ENCODE measurements at regions not wholly inside any gene's neighbourhood (a gene's known extent, or its start where the extent isn't known, plus 50 kb on each side); places are given as distances from the start of the nearest gene placed in this dataset.

DNA sequence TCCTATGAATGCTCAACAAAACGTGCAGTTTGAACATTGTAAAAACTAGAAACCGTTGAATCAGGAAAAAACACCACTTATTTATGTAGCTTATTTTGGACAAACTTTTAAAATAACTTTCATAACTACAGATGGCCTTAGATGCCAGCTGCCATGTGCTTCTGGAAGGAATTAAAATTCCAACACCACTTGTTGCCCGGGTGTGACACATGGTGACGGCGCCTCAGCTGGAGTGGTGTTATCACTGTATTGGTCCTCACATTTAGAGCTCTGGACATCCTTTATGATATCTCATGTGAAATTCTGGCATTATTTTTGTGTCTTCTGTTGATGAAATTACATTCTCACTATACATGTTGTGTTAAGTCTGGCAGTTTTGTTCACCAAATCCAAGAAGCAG, 211.0 kb downstream of the IPO8 start:
- Mint-ChIP-seq H3K4me1 (no peaks in the 10 kb centered on the region), H3K27ac (no peak overlapping the region)
- intact Hi-C loops (cut with micrococcal nuclease), result no loop called here

DNA sequence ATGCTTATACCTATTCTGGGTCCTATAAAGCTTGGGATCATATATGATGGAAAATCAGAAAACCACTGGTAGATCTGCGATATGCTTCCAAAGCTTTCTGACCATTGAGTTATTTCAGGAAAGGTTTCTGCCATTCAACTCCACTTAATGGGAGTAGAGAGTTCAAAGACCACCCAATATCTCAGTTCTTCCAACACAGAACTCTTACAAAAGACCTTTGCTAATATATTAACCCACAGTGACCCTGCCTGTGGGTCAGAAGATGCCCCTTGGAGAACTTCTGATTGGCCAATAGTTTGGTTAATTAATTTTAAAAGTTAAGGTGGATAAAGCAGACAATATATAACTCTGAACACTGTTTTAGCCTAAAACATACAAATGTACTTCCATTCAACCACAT, 213.0 kb downstream of the IPO8 start:
- WGBS (ENCODE audit: insufficient coverage), result 100% methylated on average over 1 of the region's 1 CpG
- intact Hi-C loops (cut with micrococcal nuclease), result no loop called here
- H3K27ac Mint-ChIP-seq, result no peak overlapping the region

More for the DNA sequence above, 211.0 kb downstream of the IPO8 start:
- Histone ChIP-seq H3K27me3 (ENCODE audit: control insufficient read depth, insufficient read depth, low read length) (no peaks in the 10 kb centered on the region), H3K4me3 (ENCODE audit: low read length) (no peak overlapping the region), H3K9me3 (ENCODE audit: control insufficient read depth, insufficient read depth, low read length) (no peaks in the 10 kb centered on the region), H3K4me1 (ENCODE audit: control insufficient read depth, insufficient read depth, low read length) (no peaks in the 10 kb centered on the region), H3K27ac (ENCODE audit: low read length) (no peak overlapping the region), H3K36me3 (ENCODE audit: control insufficient read depth, insufficient read depth, low read length) (no peaks in the 10 kb centered on the region)
- Mint-ChIP-seq H3K36me3 (no peaks in the 10 kb centered on the region), H3K9me3 (peaks cover 0 to 3% of the 10 kb centered on the region in 2 donors), H3K4me3 (no peak overlapping the region), H3K27me3 (ENCODE audit: low read depth in 2 of 2) (peaks cover 0 to 4% of the 10 kb centered on the region in 2 donors)
- no peak for ATAC-seq
- TF ChIP-seq, protein P1, sequence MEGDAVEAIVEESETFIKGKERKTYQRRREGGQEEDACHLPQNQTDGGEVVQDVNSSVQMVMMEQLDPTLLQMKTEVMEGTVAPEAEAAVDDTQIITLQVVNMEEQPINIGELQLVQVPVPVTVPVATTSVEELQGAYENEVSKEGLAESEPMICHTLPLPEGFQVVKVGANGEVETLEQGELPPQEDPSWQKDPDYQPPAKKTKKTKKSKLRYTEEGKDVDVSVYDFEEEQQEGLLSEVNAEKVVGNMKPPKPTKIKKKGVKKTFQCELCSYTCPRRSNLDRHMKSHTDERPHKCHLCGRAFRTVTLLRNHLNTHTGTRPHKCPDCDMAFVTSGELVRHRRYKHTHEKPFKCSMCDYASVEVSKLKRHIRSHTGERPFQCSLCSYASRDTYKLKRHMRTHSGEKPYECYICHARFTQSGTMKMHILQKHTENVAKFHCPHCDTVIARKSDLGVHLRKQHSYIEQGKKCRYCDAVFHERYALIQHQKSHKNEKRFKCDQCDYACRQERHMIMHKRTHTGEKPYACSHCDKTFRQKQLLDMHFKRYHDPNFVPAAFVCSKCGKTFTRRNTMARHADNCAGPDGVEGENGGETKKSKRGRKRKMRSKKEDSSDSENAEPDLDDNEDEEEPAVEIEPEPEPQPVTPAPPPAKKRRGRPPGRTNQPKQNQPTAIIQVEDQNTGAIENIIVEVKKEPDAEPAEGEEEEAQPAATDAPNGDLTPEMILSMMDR (IDR thresholded peaks at IDR 0.05), result no peak
- WGBS (ENCODE audit: insufficient coverage), result 92% methylated on average over 5 of the region's 5 CpGs
- DNase-seq, result no peak

DNA sequence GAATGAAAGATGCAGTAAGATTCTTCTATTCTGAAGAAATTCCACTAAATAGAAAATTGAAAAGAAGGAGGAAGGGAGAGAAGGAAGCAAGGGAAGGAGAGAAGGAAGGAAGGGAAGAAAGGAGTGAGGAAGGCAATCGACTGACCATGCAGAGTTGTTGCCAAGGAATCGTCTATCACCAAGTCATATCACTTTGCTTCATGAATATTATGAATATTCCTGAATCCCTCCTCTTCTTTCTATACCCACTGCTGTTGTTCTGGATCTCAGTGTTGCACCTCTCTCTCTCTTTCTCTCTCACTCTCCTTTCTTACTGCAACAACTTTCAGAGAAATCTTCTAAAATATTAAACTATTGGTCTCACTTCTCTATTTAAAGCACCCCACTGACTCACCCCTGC, 222.4 kb downstream of the IPO8 start:
- Mint-ChIP-seq H3K27me3 (ENCODE audit: low read depth in 2 of 2) (peaks cover 0 to 2% of the 10 kb centered on the region in 2 donors), H3K9me3 (peaks cover 5 to 11% of the 10 kb centered on the region in 2 donors), H3K4me1 (no peaks in the 10 kb centered on the region), H3K27ac (no peak overlapping the region), H3K4me3 (no peak overlapping the region), H3K36me3 (no peaks in the 10 kb centered on the region)
- 89% methylated on average over 2 of the region's 2 CpGs for WGBS (ENCODE audit: insufficient coverage)
- DNase-seq (no peak), ATAC-seq (no peak)
- Histone ChIP-seq H3K27ac (ENCODE audit: low read length) (no peak overlapping the region), H3K4me1 (ENCODE audit: control insufficient read depth, insufficient read depth, low read length) (no peaks in the 10 kb centered on the region), H3K4me3 (ENCODE audit: low read length) (no peak overlapping the region), H3K27me3 (ENCODE audit: control insufficient read depth, insufficient read depth, low read length) (no peaks in the 10 kb centered on the region), H3K36me3 (ENCODE audit: control insufficient read depth, insufficient read depth, low read length) (no peaks in the 10 kb centered on the region), H3K9me3 (ENCODE audit: control insufficient read depth, insufficient read depth, low read length) (no peaks in the 10 kb centered on the region)
- TF ChIP-seq, protein P1 (IDR thresholded peaks at IDR 0.05), result no peak
- intact Hi-C loops (cut with micrococcal nuclease), result no loop called here

More for the DNA sequence above, 213.0 kb downstream of the IPO8 start:
- Mint-ChIP-seq H3K36me3 (no peaks in the 10 kb centered on the region), H3K9me3 (peaks cover 0 to 3% of the 10 kb centered on the region in 2 donors), H3K27me3 (ENCODE audit: low read depth in 2 of 2) (peaks cover 0 to 4% of the 10 kb centered on the region in 2 donors), H3K4me1 (no peaks in the 10 kb centered on the region), H3K4me3 (no peak overlapping the region)
- Histone ChIP-seq H3K4me1 (ENCODE audit: control insufficient read depth, insufficient read depth, low read length) (no peaks in the 10 kb centered on the region), H3K9me3 (ENCODE audit: control insufficient read depth, insufficient read depth, low read length) (no peaks in the 10 kb centered on the region), H3K4me3 (ENCODE audit: low read length) (no peak overlapping the region), H3K27ac (ENCODE audit: low read length) (no peak overlapping the region), H3K27me3 (ENCODE audit: control insufficient read depth, insufficient read depth, low read length) (no peaks in the 10 kb centered on the region), H3K36me3 (ENCODE audit: control insufficient read depth, insufficient read depth, low read length) (no peaks in the 10 kb centered on the region)
- ATAC-seq (no peak), DNase-seq (no peak)
- TF ChIP-seq, protein P1 (IDR thresholded peaks at IDR 0.05), result no peak

DNA sequence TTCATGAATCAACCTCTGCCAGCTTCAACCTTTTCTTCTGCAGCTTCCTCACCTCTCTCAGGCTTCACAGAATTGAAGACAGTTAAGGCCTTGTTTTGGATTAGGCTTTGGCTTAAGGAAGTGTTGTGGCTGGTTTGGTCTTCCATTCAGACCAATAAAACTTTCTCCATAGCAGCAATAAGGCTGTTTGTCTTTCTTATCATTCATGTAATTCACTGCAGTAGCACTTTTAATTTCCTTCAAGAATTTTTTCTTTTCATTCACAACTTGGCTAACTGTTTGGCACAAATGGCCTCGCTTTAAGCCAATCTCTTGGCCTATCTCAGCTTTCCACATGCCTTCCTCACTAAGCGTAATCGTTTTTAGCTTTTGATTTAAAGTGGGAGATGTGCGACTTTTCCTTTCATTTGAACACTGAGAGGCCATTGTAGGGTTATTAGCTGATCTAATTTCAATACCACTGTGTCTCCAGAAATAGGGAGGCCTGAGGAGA, 229.5 kb downstream of the IPO8 start:
- H3K27me3 ChIP-seq (ENCODE audit: control insufficient read depth, insufficient read depth, low read length), result no peaks in the 10 kb centered on the region
- H3K9me3 ChIP-seq (ENCODE audit: control insufficient read depth, insufficient read depth, low read length), result no peaks in the 10 kb centered on the region
- intact Hi-C loops (cut with micrococcal nuclease), result no loop called here
- H3K27ac ChIP-seq (ENCODE audit: low read length), result no peak overlapping the region
- no peaks in the 10 kb centered on the region for H3K4me1 ChIP-seq (ENCODE audit: control insufficient read depth, insufficient read depth, low read length)
- no peaks in the 10 kb centered on the region for H3K4me1 Mint-ChIP-seq
- H3K27me3 Mint-ChIP-seq (ENCODE audit: low read depth in 2 of 2), result no peaks in the 10 kb centered on the region
- WGBS (ENCODE audit: insufficient coverage), result 75% methylated on average over 4 of the region's 4 CpGs
- H3K27ac Mint-ChIP-seq, result no peak overlapping the region
- H3K36me3 Mint-ChIP-seq, result no peaks in the 10 kb centered on the region
- DNase-seq (no peak), ATAC-seq (no peak)
- no peak overlapping the region for H3K4me3 Mint-ChIP-seq
- peaks cover 3 to 6% of the 10 kb centered on the region in 2 donors for H3K9me3 Mint-ChIP-seq
- H3K36me3 ChIP-seq (ENCODE audit: control insufficient read depth, insufficient read depth, low read length), result no peaks in the 10 kb centered on the region
- no peak overlapping the region for H3K4me3 ChIP-seq (ENCODE audit: low read length)
- TF ChIP-seq, protein P1 (IDR thresholded peaks at IDR 0.05), result no peak

Measured in natural killer cell (primary cell).